PC-3 (cell line): ENCODE measurements at regions not wholly inside any gene's neighbourhood (a gene's known extent, or its start where the extent isn't known, plus 50 kb on each side); places are given as distances from the start of the nearest gene placed in this dataset.

ENCODE experiments used
- EZH2 ChIP-seq: fragments of 300-600 bp; sonication (generic); IDR thresholded peaks from one replicate; pipeline ENCODE4 v1.6.1; 2017; ENCODE audit warnings: antibody characterized with exemption, mild to moderate bottlenecking, low read length; ENCODE audit not compliant: unreplicated experiment
- EZH2phosphoT487 ChIP-seq: fragments of 300-600 bp; sonication (generic); IDR thresholded peaks from 2 replicates; pipeline ENCODE4 v1.6.1; 2018; ENCODE audit warnings: mild to moderate bottlenecking, antibody characterized with exemption, low read length, borderline replicate concordance
- TF ChIP-seq, protein P1 (sequence below): fragments of 300-600 bp; sonication (generic); conservative IDR thresholded peaks from 2 replicates; pipeline ENCODE4 v1.5.1; 2017; ENCODE audit warnings: antibody characterized with exemption, low read depth, mild to moderate bottlenecking, low read length

DNA sequence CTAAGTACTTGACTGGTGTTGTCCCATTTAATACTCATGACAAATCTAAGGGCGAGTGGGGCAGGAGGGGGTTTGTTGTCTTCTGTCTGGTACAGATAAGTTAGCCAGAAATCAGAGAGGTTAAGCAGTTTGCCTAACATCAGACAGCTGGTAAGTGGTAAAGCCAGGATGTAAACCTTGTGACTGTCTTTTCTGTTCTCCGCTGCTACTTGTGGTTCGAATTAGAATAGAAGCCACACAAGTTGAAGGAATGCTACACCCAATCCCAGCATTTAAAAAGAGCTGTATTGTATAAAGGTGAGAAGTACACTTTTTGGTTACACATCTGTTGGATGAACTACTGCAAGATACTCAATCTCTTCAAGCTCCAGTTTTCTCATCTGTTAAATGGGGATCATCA lies 474.7 kb upstream of the SUCLG2 start:
- TF ChIP-seq, protein P1, sequence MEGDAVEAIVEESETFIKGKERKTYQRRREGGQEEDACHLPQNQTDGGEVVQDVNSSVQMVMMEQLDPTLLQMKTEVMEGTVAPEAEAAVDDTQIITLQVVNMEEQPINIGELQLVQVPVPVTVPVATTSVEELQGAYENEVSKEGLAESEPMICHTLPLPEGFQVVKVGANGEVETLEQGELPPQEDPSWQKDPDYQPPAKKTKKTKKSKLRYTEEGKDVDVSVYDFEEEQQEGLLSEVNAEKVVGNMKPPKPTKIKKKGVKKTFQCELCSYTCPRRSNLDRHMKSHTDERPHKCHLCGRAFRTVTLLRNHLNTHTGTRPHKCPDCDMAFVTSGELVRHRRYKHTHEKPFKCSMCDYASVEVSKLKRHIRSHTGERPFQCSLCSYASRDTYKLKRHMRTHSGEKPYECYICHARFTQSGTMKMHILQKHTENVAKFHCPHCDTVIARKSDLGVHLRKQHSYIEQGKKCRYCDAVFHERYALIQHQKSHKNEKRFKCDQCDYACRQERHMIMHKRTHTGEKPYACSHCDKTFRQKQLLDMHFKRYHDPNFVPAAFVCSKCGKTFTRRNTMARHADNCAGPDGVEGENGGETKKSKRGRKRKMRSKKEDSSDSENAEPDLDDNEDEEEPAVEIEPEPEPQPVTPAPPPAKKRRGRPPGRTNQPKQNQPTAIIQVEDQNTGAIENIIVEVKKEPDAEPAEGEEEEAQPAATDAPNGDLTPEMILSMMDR: no peak
- TF ChIP-seq EZH2 (no peak), EZH2phosphoT487 (no peak)
